ENCODE measurements at regions not wholly inside any gene's neighbourhood (a gene's known extent, or its start where the extent isn't known, plus 50 kb on each side); places are given as distances from the start of the nearest gene placed in this dataset.

DNA sequence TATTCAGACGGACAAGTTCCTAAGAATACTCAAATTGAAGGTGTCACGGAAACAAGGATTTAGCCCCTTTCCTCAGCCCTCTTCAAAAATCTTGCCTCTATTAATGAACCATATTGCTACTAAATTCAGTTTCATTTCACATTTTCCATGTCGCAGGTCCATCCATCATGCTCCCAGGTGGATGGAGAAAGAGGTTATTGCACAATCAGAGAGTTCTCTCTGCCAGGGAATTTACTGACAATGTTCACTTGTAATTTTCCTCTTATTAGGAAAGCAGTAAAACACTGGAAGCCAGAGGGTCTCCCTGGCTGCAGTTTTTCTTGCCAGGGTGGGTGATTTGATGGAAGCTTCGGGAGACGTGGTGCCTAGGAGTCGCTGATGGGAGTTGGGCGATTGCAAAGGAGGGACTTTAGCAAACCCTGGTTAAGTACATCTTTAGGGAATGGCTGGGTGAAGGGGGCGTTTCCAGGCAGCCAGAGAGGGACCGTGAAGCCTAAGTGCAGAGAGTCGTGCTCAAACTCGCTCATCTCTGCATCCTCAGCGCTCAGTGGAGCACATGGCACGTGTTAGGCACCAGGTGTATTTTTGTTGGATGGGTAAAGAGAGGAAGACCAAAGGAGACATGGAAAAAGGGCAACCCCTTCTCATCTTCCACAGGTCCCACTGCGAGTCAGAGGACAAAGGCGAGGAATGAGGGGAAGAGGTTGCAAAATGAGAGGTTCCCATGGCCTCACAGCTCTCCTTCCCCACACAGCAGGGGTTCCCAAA lies 321.9 kb upstream of the CDH4 start:
- DNase-seq = no peak

DNA sequence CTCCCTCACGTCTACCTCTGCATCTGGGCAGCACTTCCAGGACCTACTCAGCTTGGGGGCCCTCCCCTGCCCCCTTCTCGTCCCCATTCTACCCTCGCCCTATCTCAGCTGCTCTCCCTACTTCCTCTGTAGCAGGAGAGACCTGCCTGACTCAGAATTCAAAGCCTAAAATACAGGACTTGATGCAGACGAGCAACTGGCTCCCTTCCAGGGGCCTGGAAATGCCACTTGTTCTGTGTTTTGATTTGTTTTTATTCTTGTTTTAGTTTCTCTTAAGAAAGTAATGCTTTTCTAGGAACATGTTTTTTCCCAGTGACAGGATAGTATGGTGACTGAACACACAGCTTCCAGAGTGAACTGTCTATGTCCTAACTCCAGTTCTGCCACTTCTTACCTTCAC lies 320.4 kb upstream of the CDH4 start:
- DNase-seq = no peak

DNA sequence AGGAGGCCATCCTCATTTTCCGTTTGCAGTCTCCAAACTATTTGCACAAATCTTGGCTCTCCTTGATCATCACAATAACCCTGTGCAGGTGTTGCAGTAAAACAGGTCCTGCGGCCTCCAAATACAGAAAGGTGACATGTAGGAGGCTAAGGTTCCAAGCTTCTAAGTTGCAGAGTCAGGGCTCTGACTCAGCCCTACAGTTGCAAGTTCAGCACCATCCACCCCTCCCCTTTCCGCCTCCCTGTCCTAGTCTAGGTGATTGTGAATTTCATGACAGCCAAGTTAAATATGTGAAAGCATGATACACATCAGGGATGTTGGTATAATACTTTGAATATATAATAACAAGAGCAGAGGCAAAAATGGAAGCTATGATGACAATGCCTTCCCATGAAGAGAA lies 317.3 kb upstream of the CDH4 start:
- DNase-seq = no peak

DNA sequence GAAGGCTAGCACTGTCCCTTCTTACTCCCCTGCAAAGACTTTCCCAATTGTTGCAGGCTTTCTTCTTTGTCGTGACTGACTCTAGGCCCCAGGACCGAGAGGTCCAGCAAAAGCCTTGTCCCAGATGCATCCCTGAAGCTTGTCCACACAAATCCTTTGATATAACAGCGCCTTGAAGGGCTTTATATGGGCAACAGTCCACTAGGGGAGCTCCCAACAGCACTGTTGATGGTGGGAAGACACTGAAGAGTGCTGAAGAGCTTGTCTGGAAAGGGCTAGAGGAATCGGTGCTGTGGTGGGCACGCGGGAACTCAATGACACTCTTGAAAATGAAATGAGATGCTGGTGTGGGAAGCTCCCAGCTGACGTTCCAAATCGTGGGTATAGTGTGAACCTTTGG lies 316.1 kb upstream of the CDH4 start:
- DNase-seq = no peak

DNA sequence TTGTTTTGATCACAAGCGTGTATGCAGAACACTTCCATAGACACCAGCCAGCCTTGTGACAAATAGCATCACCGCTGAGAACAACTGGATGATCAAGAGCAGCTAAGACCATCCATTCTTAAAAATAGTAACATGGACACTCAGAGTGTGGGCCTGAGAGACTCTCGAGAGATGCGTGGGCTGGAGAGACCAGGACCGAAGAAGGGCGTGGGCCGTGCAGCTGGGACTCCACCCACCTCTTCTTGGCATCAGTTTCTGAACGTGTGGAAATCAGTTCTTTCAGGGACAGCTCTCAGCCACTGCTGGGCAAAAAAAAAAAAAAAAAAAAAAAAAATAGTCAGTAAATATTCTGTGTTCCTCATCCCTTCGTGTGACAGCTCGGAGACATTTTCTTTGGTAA lies 314.5 kb upstream of the CDH4 start:
- no peak for DNase-seq

DNA sequence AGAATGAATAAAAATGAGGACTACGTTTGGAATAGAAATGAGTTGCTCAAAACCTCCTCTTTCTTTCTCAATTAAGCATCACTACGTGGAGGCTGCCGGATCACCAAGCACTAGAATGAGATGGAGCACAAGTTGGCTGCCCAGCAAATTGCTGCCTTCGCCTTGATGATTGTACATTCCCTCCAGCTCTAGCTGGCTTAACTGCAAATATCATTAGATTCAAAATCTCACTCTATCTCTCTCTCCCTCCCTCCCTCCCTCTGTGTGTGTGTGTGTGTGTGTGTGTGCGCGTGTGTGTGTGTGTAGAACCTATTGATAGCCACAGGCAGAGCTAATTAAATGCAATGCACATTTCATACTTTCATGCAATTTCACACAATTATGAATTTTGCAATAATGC lies 310.7 kb upstream of the CDH4 start:
- no peak for DNase-seq

DNA sequence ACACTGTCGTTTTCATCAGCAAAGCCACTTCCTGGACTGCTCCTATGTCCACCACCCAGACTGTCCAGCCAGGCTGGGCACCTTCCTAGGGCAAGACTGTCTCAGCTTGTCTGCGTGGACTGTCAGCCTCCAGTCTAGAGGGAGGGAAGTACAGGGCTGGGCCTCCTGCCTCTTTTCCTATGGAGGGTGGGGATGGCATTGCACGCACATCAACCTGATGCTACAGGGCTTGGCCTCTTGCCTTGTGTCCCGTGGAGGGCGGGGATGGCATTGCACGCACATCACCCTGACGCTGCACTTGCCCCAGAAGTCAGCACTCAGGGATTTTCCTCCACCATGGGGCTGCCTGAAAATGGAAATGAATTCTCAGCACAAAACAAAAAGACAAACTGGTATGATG lies 304.2 kb upstream of the CDH4 start:
- DNase-seq = no peak

DNA sequence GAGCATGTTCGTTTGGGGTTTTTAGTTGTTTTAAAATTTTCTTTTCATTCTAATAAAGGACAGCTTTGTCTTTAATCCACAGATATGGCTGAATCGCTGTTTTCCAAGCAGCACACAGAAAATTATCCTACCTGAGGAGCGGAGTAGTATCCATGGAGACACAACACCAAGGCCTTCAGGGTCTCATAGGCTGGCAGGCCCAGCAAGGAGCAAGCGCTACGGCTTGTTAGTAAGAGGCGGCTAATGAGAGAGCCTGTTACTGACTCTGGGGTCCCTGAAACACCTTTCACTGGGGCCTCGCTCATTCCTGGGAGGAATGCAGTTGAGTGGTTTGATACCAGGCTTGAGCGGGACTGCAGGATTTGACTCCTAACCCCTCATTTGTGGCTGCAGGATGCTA lies 303.8 kb upstream of the CDH4 start:
- DNase-seq = no peak

DNA sequence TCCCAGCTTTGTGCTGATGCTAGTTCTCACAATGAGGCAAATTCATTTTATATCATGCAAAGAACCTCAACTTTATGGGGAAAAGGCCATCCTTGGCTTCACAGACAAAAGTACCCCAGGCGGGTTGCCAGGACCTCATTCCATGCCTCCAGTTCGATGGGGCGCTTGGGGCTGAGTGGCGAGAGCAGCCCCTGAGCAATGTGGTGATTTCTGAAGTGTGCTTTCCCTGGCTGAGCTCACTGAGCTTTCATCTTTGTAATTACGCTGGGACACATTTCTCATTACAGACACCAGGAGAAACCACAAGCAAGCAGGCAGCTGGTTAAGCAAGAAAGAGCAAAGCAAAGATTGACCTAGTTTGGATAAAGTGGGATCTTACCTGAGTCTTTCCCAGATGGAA lies 301.5 kb upstream of the CDH4 start:
- DNase-seq = no peak

DNA sequence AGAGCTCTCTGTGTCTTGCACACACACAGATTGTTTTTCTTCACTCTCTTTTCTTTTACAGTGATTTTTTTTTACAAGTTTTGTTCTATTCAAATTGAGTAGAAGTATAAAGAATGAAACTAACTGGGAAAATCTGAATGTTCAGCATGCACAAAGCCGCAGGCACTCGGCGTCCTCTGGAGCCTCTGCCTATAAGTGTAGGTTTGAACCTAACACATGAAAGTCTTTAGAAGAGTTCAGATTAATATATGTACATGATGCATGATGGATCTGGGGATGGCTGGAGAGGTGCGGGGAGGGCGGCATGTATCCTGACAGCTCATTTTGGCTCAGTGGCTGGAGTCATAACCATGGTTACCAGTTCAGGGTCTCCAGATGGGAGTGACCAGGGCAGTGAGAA lies 301.1 kb upstream of the CDH4 start:
- no peak for DNase-seq

DNA sequence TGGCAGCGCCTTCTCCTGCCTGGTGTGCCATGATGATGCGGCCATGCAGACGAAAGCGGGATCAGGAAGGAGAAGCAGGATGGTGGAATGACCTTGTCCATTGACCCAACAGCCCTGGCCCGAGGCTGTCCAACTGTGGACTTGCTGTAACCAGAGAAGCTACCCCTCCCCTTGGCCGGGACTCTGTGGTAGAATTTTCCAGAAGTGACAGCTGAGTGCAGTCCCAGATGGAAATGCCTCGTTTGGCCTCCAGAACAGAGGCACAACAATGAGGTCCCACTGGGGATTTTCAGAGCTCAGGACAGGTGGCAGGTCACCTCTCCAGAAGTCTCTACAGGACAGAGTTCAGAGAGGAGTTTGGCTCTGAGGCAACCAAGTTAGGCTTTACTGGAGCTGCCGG lies 299.2 kb upstream of the CDH4 start:
- DNase-seq = no peak

DNA sequence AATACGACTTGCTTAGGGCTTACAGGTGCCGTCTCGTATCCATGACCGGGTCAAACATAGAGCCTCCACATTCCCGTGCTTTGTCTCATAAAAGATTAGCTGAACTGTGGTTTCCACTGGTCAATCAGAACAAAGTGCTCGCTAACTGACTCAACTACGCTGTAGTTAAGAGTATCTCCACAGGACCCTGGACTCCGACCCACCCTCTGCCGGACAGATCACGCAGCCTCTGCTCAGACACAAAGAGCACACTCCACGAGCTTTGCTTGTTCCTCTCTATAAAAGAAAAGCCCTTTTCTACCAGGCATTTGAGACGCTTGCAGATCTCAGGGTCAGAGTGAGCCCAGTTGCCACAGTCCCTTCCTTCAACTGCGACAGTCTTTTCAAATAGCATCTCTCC lies 298.7 kb upstream of the CDH4 start:
- no peak for DNase-seq

DNA sequence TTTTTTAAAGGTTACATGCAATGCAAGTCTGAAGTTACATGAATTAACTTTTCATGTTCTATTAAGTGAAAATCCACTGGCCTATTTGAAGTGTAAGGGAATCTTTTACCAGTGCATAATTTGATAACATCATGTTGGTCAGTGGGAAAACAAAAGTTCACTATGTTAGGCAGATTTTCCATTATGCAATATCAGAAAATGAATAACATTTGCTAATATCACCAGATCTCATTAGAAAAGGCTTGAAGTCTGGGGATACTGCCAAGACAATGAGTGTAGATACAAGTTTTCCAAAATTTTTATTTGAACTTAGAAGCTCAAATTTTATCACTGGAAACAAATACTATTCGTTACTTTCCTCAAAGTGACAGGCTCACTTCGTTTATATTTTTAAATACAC lies 296.4 kb upstream of the CDH4 start:
- DNase-seq = no peak

DNA sequence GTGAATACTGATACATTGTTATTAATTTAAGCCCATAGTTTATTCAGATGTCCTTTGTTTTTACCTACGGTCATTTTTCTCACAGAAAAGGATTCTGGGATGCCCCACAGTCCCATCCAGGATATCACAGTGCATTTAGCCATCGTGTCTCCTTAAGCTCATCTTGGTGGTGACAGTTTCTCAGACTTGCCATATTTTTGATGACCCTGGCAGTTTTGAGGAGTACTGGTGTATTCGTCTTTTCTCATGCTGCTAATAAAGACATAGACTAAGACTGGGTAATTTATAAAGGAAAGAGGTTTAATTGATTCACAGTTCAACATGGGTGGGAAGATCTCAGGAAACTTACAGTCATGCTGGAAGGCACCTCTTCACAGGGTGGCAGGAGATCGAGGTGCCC lies 295.9 kb upstream of the CDH4 start:
- no peak for DNase-seq

DNA sequence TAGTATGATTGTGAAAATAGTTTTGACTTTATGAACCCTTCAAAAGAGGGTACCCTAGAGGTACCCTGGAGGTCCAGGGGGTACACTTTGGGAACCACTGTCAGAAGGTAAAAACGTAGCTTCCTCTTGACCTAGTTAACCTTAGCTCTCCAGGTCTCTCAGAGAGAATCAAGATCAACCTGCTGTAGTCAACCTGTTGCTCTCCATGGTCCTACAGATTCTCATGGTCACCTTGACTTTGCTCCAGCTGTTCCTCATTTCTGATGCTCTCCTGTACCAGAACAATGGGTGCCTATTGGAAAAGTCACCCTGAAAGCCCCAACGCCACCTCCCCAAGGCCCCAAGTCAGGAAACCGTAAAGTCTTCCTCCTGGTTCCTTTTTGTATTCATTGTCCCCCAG lies 294.4 kb upstream of the CDH4 start:
- no peak for DNase-seq

DNA sequence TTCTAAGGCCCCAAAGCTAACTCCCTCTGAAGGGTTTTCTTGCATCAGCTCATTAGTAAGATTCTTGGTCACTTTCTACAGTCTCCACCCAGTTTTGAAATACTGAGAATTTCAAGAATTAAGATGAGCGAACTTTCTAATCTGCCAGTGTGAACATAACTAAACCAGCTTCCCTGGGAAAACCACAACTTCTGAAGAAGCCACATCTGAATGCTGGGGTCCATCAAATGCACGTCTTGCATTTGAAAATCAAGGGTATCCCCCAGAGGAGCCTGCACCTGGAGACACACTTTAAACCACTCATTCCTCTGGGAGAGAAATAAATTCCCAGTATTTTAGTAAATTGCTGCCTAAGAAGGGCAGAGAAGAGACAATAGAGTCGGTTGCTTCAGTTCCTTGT lies 292.1 kb upstream of the CDH4 start:
- DNase-seq = no peak

DNA sequence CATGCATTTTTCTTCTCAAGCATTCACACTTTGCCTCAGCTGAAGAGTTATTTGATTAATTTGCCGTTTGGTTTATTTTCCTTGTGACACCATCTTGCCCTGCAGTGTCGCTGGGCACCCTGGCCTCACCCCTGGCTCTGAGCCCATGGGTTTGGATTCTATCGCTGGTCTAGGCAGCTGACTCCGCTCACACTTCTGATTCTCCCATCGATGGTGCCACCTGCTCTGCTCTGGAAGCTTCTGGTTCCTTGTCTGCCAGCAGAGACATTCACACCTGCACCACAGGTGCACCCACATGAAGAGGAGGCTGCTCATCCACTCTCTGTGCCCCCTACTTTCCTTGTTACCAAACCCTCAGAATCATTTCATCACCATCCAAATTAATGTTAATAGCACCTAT lies 291.6 kb upstream of the CDH4 start:
- no peak for DNase-seq

DNA sequence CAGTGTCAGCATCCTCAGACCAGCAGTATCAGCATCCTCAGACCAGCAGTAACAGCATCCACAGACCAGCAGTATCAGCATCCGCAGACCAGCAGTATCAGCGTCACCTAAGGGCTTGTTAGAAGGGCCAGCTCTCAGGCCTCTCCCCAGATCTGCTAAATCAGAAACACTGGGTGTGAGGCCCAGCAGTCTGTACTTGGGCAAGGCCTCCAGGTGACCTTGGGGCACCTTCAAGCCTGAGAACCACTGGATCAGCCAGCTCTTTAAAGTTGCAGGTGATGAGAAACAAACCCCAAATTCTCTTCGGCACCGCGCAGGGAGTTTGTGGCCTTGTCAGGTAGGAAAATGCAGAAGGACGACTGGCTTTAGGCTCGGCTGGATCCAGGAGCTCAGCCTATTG lies 290.5 kb upstream of the CDH4 start:
- no peak for DNase-seq

DNA sequence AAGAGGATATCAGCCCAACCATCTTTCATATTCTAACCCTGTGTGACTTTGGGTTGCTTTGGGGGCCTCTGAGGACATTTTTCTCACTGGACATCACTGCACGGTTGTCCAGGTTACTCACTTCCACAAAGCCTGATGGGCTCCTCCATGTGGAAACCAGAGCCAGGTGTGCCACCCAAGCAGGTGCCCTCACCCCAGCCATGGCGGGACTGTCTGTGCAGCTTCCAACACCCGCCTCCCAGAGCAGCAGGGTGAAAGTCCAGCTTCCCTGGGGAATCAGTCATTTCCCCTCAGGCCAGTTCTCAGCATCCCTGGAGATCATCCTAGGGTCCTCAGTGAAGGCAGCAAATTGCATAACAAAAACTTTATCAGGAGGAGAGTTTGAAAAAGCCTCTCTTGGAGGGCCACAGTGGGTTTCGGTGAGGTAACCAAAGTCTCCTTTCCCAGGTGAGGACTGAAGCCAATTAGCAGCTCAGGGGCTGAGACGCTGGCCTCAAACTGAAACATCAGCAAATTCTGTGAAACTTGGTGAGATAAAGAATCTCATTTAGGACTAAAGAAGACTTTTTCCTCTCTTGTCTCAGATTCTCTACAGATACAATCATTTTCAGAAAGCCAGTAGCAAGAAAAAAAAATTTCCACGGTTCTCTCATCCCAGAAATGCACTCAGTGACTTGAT lies 289.6 kb upstream of the CDH4 start:
- DNase-seq = no peak

DNA sequence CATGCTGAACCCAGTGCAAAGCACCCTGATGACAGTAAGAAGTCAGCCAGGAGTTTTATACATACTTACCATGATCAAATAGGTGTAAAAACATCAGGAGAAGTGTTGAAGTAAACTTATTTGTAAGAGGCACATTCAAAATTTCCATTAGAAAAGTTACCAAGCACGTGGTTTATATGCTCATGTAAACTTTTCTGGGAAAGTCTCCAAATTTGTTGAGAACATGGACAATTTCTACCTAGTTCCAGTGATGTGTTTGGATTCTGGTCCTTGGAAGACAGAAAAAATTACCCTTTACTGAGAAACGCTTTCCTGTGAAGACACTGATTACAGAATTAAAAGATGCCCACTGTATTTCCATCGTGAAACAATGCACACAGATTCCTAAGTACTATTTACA lies 288.9 kb upstream of the CDH4 start:
- no peak for DNase-seq

DNA sequence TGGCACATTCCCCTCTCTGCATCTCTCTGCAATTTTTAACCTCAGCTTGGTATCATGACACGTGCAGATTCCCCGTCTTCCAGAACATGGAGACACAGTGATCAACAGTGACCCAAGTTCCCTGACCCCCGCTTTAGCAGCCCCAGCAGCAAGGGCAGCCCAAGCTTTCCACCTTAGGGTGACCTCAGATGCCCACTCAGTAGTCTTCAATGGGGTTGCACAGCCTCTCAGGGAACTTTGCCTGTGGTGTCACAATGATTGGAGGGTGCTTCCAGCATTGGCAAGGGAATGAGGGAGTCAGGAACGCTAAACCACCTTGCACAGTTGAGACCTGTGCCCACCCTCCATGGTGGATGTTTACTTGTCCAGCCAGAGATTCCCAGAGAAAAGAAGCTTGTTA lies 287.1 kb upstream of the CDH4 start:
- no peak for DNase-seq

DNA sequence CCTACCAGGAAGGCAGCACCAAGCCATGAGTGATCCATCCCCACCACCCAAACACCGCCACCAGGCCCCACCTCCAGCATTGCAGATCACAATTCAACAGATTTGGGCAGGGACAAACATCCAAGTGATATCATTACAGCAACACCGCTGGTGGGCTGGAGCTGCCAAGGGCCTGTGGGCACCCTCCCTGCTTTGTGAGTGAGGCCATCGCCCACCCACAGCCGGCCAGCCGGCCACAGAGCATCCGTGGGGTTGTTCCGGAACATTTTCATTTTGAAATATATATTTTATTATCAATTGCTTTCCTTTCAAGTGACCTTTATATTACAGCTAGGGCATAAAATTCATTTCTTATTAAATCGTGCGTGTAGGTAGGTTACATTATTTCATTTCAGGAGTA lies 286.0 kb upstream of the CDH4 start:
- DNase-seq = no peak

DNA sequence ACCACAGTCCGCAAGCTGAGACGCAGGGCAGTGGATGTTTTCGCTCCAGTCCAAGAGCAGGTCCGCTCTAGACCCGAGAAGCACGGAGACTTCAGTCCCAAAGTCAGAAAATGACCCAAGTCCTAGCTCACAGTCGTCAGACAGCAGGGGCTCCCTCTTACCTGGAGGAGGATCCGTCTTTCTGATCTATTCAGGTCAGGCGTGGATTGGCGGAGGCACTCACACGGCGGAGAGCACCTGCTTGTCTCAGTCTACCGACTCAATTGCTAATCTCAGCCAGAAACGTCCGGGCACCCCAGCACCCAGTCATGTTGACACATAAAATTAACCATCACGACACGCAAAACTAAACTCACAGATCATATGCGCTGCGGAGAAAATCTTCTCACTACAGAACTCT lies 285.3 kb upstream of the CDH4 start:
- DNase-seq = no peak

DNA sequence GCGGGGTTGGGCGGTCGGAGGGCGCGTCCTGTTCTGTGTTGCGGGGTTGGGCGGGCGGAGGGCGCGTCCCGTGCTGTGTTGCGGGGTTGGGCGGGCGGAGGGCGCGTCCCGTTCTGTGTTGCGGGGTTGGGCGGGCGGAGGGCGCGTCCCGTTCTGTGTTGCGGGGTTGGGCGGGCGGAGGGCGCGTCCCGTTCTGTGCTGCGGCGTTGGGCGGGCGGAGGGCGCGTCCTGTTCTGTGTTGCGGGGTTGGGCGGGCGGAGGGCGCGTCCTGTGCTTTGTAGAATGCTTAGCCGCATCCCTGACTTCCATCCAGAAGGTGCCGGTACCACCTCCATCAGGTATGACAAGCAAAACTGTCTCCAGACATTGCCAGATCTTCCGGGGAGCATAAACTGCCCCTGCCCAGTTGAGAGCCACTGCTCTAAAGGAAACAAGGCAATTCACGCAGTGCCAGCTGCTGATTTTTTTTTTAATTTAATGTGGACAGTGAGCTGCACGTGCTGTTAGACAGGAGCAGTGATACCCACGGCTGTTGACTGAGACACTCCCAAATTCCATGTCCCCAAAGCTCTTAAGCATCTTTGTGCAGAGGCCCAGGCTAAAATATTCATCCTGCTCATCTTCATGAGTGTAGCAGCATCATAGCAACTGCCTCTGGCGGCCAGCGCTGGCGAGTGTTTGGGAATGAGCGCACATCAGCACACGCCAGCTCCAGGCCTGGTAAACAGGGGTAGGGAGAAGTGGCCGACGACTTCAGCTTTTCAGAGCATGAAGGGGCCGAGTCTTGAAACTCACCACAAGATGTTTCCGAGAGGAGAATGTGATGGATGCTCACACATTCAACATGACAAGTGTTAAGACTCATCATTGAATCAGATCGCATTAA lies 284.4 kb upstream of the CDH4 start:
- DNase-seq = no peak

All from fibroblast of skin of abdomen (primary cell).